OCI-LY3 (cell line): ENCODE measurements at regions not wholly inside any gene's neighbourhood (a gene's known extent, or its start where the extent isn't known, plus 50 kb on each side); places are given as distances from the start of the nearest gene placed in this dataset.

ENCODE experiments used
- EZH2phosphoT487 ChIP-seq: fragments of 200-600 bp; shearing (Covaris generic); IDR thresholded peaks from 2 replicates; pipeline ENCODE4 v1.6.1; 2018; ENCODE audit warnings: antibody characterized with exemption, mixed run types, low read depth
- TF ChIP-seq, protein P1 (sequence below): fragments of 200-600, 300-600 bp; sonication (generic); IDR thresholded peaks from 2 replicates; pipeline ENCODE4 v1.5.1; 2014; ENCODE audit warnings: antibody characterized with exemption, low read length, low read depth

DNA sequence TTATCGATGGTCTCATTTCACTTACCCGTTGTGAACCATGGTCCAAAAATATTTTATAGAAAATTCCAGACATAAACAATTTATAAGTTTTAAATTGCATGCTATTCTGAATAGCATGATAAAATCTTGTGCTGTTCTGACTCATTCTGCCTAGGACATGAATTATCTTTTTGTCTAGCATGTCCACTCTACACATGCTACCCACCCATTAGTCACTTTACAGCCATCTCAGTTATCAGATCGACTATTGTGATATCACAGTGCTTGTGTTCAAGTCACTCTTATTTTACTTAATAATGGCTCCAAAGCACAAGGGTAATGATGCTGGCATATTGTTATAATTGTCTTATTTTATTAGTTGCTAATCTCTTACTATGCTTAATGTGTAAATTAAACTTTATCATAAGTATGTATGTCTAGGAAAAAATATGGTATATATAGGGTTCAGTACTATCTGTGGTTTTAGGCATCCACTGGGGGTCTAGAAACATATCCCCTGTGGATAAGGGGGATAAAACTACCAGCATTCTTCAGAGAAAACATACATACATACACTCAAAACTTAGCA is 252.0 kb upstream of the HTR1E start:
- TF ChIP-seq EZH2phosphoT487, result no peak
- TF ChIP-seq, protein P1, sequence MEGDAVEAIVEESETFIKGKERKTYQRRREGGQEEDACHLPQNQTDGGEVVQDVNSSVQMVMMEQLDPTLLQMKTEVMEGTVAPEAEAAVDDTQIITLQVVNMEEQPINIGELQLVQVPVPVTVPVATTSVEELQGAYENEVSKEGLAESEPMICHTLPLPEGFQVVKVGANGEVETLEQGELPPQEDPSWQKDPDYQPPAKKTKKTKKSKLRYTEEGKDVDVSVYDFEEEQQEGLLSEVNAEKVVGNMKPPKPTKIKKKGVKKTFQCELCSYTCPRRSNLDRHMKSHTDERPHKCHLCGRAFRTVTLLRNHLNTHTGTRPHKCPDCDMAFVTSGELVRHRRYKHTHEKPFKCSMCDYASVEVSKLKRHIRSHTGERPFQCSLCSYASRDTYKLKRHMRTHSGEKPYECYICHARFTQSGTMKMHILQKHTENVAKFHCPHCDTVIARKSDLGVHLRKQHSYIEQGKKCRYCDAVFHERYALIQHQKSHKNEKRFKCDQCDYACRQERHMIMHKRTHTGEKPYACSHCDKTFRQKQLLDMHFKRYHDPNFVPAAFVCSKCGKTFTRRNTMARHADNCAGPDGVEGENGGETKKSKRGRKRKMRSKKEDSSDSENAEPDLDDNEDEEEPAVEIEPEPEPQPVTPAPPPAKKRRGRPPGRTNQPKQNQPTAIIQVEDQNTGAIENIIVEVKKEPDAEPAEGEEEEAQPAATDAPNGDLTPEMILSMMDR, result no peak
